ENCODE measurements at regions not wholly inside any gene's neighbourhood (a gene's known extent, or its start where the extent isn't known, plus 50 kb on each side); places are given as distances from the start of the nearest gene placed in this dataset.

DNA sequence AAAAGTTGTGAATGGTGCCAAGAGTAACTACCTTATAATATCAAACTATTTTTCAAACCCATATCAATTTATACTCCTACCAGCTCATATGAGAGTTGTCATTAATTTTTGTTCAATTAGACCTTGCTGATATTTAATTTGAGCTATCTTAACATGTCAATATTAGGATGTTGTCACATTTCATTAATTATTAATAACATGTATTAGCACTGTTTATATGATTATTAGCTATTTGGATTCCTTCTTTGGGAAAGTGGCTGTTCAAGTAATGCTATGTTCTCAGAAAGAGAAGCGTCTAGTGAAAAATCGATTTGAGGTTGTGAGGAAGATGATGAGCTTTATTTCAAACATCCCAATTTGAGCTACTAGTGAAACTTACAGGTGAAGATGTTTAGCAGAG, 620.2 kb downstream of the KCNJ3 start:
- TF ChIP-seq POLR2A (IDR thresholded peaks at IDR 0.05): no peak
- TF ChIP-seq, protein P1, sequence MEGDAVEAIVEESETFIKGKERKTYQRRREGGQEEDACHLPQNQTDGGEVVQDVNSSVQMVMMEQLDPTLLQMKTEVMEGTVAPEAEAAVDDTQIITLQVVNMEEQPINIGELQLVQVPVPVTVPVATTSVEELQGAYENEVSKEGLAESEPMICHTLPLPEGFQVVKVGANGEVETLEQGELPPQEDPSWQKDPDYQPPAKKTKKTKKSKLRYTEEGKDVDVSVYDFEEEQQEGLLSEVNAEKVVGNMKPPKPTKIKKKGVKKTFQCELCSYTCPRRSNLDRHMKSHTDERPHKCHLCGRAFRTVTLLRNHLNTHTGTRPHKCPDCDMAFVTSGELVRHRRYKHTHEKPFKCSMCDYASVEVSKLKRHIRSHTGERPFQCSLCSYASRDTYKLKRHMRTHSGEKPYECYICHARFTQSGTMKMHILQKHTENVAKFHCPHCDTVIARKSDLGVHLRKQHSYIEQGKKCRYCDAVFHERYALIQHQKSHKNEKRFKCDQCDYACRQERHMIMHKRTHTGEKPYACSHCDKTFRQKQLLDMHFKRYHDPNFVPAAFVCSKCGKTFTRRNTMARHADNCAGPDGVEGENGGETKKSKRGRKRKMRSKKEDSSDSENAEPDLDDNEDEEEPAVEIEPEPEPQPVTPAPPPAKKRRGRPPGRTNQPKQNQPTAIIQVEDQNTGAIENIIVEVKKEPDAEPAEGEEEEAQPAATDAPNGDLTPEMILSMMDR (IDR thresholded peaks at IDR 0.05): no peak

All from heart left ventricle (tissue), 13 donors.